HG03025 (cell line): ENCODE measurements at regions not wholly inside any gene's neighbourhood (a gene's known extent, or its start where the extent isn't known, plus 50 kb on each side); places are given as distances from the start of the nearest gene placed in this dataset.
A peak's percentile ranks its signal among the peaks of the same experiment; 100 is the strongest.

Source experiments
- ATAC-seq: cut with Tn5 transposase; IDR thresholded peaks from one replicate; pipeline ENCODE4 v1.9.1; 2021; ENCODE audit warnings: mild to moderate bottlenecking, moderate library complexity; ENCODE audit not compliant: unreplicated experiment, low FRiP score

GRCh38 chr12:85352016-85352415 is 72.0 kb downstream of the ALX1 start:
- ATAC-seq: no peak

GRCh38 chr12:85356596-85357385 is 76.8 kb downstream of the ALX1 start:
- ATAC-seq: no peak

GRCh38 chr12:85357609-85358008 is 77.6 kb downstream of the ALX1 start:
- no peak for ATAC-seq

GRCh38 chr12:85358715-85359114 is 78.7 kb downstream of the ALX1 start:
- ATAC-seq: no peak

GRCh38 chr12:85363382-85364190 is 83.6 kb downstream of the ALX1 start:
- no peak for ATAC-seq

GRCh38 chr12:85367936-85368335 is 87.9 kb downstream of the ALX1 start:
- ATAC-seq: no peak

- ATAC-seq: no peak
Observed at GRCh38 chr12:85369365-85370154, 89.5 kb downstream of the ALX1 start.

- no peak for ATAC-seq
Observed at GRCh38 chr12:85373045-85373444, 93.0 kb downstream of the ALX1 start.

GRCh38 chr12:85374981-85375380 is 95.0 kb downstream of the ALX1 start:
- ATAC-seq: no peak

GRCh38 chr12:85385406-85385805 is 105.4 kb downstream of the ALX1 start:
- no peak for ATAC-seq

- no peak for ATAC-seq
Observed at GRCh38 chr12:85390266-85390665, 110.2 kb downstream of the ALX1 start.

- ATAC-seq: no peak
Observed at GRCh38 chr12:85392508-85392907, 112.5 kb downstream of the ALX1 start.

GRCh38 chr12:85393606-85394005 is 113.6 kb downstream of the ALX1 start:
- ATAC-seq: no peak

GRCh38 chr12:85394065-85394464 is 114.0 kb downstream of the ALX1 start:
- ATAC-seq: no peak

- no peak for ATAC-seq
Observed at GRCh38 chr12:85394809-85395208, 114.8 kb downstream of the ALX1 start.

- no peak for ATAC-seq
Observed at GRCh38 chr12:85405262-85405661, 125.2 kb downstream of the ALX1 start.

GRCh38 chr12:85405781-85406522 is 125.9 kb downstream of the ALX1 start:
- ATAC-seq: no peak

GRCh38 chr12:85413266-85413665 is 133.2 kb downstream of the ALX1 start:
- no peak for ATAC-seq

- ATAC-seq: no peak
Observed at GRCh38 chr12:85422762-85423161, 142.7 kb downstream of the ALX1 start.

- ATAC-seq: peak; percentile 47
Observed at GRCh38 chr12:85423947-85424346, 143.9 kb downstream of the ALX1 start.
